DOHH2 (cell line): ENCODE measurements at regions not wholly inside any gene's neighbourhood (a gene's known extent, or its start where the extent isn't known, plus 50 kb on each side); places are given as distances from the start of the nearest gene placed in this dataset.

Experiments used
- H3F3A ChIP-seq: fragments of 200-600 bp; sonication (generic), shearing (Covaris generic); 2 replicates; pipeline ENCODE4 v1.6.0; 2016; ENCODE audit warnings: antibody characterized with exemption, mild to moderate bottlenecking; ENCODE audit not compliant: control insufficient read depth, insufficient read depth
- H3K27ac ChIP-seq: fragments of 200-600 bp; sonication (generic); 2 replicates; pipeline ENCODE4 v1.5.1; 2014; ENCODE audit warnings: low read depth, mild to moderate bottlenecking, low read length, moderate library complexity
- H3K27me3 ChIP-seq: fragments of 200-600 bp; sonication (generic); 2 replicates; pipeline ENCODE4 v1.6.1; 2014; ENCODE audit warnings: mild to moderate bottlenecking, low read length, mixed read lengths; ENCODE audit not compliant: control insufficient read depth
- H3K36me3 ChIP-seq: fragments of 200-600 bp; sonication (generic); 2 replicates; pipeline ENCODE4 v1.6.1; 2014; ENCODE audit warnings: mild to moderate bottlenecking, low read length, moderate library complexity, mixed read lengths; ENCODE audit not compliant: control insufficient read depth
- H3K4me1 ChIP-seq: fragments of 200-600 bp; sonication (generic); 2 replicates; pipeline ENCODE4 v1.6.1; 2014; ENCODE audit warnings: mild to moderate bottlenecking, low read length, mixed read lengths; ENCODE audit not compliant: control insufficient read depth
- H3K4me2 ChIP-seq: fragments of 200-600 bp; sonication (generic); 2 replicates; pipeline ENCODE4 v1.6.0; 2014; ENCODE audit warnings: mild to moderate bottlenecking, low read length, moderate library complexity
- H3K4me3 ChIP-seq: fragments of 200-600 bp; sonication (generic); 2 replicates; pipeline ENCODE4 v1.5.1; 2014; ENCODE audit warnings: mild to moderate bottlenecking, low read length, mixed read lengths
- H3K79me2 ChIP-seq: fragments of 200-600 bp; sonication (generic); 2 replicates; pipeline ENCODE4 v1.6.1; 2014; ENCODE audit warnings: mild to moderate bottlenecking, low read length, mixed read lengths; ENCODE audit not compliant: control insufficient read depth
- H3K9me2 ChIP-seq: fragments of 200-600 bp; sonication (generic); replicated peaks from 2 replicates; pipeline ENCODE4 v1.6.1; 2014; ENCODE audit warnings: mild to moderate bottlenecking, low read length, mixed read lengths; ENCODE audit not compliant: control insufficient read depth
- H3K9me3 ChIP-seq: fragments of 200-600 bp; sonication (generic); 2 replicates; pipeline ENCODE4 v1.6.1; 2014; ENCODE audit warnings: antibody characterized with exemption, low read length, mixed read lengths; ENCODE audit not compliant: control insufficient read depth, insufficient read depth
- H4K20me1 ChIP-seq: fragments of 200-600 bp; sonication (generic); 2 replicates; pipeline ENCODE4 v1.6.0; 2014; ENCODE audit warnings: low read depth, mild to moderate bottlenecking, antibody characterized with exemption, low read length, moderate library complexity; ENCODE audit not compliant: control insufficient read depth, insufficient read depth
- EZH2phosphoT487 ChIP-seq: fragments of 200-600 bp; sonication (generic); IDR thresholded peaks from 2 replicates; pipeline ENCODE4 v1.6.1; 2017; ENCODE audit warnings: borderline replicate concordance, mild to moderate bottlenecking, antibody characterized with exemption, low read length, moderate library complexity, mixed read lengths
- TF ChIP-seq, protein P1 (sequence below): fragments of 200-600 bp; sonication (generic); IDR thresholded peaks from one replicate; pipeline ENCODE4 v1.5.1; 2014; ENCODE audit warnings: antibody characterized with exemption, mild to moderate bottlenecking, low read depth, low read length; ENCODE audit not compliant: poor library complexity, severe bottlenecking

DNA sequence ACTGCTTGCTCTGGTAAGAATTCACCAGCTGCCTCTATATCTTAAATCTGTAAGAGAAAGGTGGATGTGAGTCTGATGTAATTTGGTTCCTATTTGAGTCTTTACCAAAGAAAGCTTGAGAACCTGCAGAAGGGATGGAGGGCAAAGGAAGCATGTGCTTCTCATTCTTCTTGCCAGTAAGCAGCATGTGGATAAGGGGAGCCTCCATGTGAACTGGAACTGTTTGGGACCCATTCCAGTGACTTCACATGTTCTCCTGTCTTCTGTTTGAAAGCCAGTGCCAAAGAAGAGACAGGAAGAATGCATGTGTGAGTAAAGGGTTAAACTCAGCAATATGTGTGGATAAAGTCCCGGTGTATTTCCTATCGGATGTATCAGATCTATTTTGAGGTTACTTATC, 119.6 kb upstream of the ADGRL2 start:
- Histone ChIP-seq H3K4me2 (no peak overlapping the region), H3K4me3 (no peak overlapping the region), H3K27ac (no peak overlapping the region), H3F3A (no peaks in the 10 kb centered on the region), H3K36me3 (no peaks in the 10 kb centered on the region), H3K27me3 (no peaks in the 10 kb centered on the region), H3K9me3 (no peaks in the 10 kb centered on the region), H3K79me2 (no peaks in the 10 kb centered on the region), H3K9me2 (no peaks in the 10 kb centered on the region), H4K20me1 (no peaks in the 10 kb centered on the region), H3K4me1 (no peaks in the 10 kb centered on the region)
- TF ChIP-seq, protein P1, sequence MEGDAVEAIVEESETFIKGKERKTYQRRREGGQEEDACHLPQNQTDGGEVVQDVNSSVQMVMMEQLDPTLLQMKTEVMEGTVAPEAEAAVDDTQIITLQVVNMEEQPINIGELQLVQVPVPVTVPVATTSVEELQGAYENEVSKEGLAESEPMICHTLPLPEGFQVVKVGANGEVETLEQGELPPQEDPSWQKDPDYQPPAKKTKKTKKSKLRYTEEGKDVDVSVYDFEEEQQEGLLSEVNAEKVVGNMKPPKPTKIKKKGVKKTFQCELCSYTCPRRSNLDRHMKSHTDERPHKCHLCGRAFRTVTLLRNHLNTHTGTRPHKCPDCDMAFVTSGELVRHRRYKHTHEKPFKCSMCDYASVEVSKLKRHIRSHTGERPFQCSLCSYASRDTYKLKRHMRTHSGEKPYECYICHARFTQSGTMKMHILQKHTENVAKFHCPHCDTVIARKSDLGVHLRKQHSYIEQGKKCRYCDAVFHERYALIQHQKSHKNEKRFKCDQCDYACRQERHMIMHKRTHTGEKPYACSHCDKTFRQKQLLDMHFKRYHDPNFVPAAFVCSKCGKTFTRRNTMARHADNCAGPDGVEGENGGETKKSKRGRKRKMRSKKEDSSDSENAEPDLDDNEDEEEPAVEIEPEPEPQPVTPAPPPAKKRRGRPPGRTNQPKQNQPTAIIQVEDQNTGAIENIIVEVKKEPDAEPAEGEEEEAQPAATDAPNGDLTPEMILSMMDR = no peak
- TF ChIP-seq EZH2phosphoT487 = no peak

DNA sequence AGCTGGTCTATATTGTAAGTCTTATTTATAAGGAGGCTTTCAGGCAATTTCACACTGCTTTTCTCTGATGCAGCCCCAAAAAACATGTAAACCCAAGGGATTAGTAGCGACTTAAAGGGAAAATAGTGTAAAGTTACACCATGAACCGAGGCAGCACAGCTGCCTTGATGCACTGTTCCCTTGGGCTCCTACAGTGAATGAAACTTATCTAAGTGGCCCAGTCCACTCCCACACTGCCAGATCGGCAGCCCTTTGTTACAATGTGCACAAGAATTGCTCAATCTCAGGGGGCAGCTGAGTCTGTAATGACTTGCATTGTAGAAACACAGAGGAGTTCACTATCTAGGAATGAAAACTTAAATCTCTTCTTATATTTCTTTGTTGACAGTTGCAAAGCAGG, 120.8 kb upstream of the ADGRL2 start:
- TF ChIP-seq EZH2phosphoT487 = no peak
- TF ChIP-seq, protein P1 = no peak
- Histone ChIP-seq H3K27me3 (no peaks in the 10 kb centered on the region), H4K20me1 (no peaks in the 10 kb centered on the region), H3K79me2 (no peaks in the 10 kb centered on the region), H3K36me3 (no peaks in the 10 kb centered on the region), H3K9me2 (no peaks in the 10 kb centered on the region), H3K4me3 (no peak overlapping the region), H3F3A (no peaks in the 10 kb centered on the region), H3K4me1 (no peaks in the 10 kb centered on the region), H3K27ac (no peak overlapping the region), H3K9me3 (no peaks in the 10 kb centered on the region), H3K4me2 (no peak overlapping the region)

DNA sequence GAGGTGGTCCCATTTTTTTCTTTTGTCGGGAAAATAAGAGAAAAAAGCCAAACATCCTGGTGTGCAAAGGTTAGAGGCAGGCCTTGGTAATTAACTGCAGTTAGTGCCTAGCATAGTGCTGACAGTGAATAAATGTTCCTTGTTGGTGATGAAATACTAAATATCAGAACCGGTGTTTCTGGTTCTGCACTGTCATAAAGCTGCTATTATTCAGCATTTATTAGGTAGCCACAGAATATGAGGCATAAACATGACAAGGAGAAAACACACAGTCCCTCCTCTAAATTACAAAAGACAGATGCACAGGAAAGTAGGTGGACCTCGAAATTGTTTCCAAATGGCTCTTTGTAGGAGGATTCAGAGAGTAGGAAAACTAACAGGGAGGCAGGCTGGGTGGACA, 122.0 kb upstream of the ADGRL2 start:
- Histone ChIP-seq H3K4me1 (no peaks in the 10 kb centered on the region), H3K79me2 (no peaks in the 10 kb centered on the region), H3K27me3 (no peaks in the 10 kb centered on the region), H4K20me1 (no peaks in the 10 kb centered on the region), H3K36me3 (no peaks in the 10 kb centered on the region), H3K9me3 (no peaks in the 10 kb centered on the region), H3K9me2 (no peaks in the 10 kb centered on the region), H3K27ac (no peak overlapping the region), H3F3A (no peaks in the 10 kb centered on the region), H3K4me3 (no peak overlapping the region), H3K4me2 (no peak overlapping the region)
- TF ChIP-seq, protein P1 = no peak
- no peak for TF ChIP-seq EZH2phosphoT487

DNA sequence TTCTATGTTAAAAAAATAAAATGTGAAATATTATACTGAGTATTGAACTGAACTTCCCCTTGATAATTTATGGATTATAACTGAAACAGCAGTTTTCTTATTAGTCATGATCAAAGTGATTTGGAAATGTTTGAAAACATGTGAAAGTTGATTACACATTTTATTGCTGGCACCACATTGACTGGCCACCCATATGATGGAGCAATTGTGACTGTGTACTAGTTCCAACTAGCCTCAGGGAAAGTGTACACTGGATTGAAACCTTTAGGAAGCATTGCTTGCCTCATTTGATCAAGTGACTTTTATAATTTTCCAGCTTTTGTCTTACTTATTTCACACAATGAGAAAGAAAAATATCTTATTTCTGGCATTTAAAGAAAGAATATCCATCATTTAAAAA, 128.0 kb upstream of the ADGRL2 start:
- Histone ChIP-seq H3F3A (no peaks in the 10 kb centered on the region), H3K9me2 (no peaks in the 10 kb centered on the region), H3K4me3 (no peak overlapping the region), H4K20me1 (no peaks in the 10 kb centered on the region), H3K79me2 (no peaks in the 10 kb centered on the region), H3K27me3 (no peaks in the 10 kb centered on the region), H3K4me2 (no peak overlapping the region), H3K36me3 (no peaks in the 10 kb centered on the region), H3K27ac (no peak overlapping the region), H3K9me3 (no peaks in the 10 kb centered on the region), H3K4me1 (no peaks in the 10 kb centered on the region)
- TF ChIP-seq, protein P1 = no peak
- TF ChIP-seq EZH2phosphoT487 = no peak
